ENCODE measurements at regions not wholly inside any gene's neighbourhood (a gene's known extent, or its start where the extent isn't known, plus 50 kb on each side); places are given as distances from the start of the nearest gene placed in this dataset.

DNA sequence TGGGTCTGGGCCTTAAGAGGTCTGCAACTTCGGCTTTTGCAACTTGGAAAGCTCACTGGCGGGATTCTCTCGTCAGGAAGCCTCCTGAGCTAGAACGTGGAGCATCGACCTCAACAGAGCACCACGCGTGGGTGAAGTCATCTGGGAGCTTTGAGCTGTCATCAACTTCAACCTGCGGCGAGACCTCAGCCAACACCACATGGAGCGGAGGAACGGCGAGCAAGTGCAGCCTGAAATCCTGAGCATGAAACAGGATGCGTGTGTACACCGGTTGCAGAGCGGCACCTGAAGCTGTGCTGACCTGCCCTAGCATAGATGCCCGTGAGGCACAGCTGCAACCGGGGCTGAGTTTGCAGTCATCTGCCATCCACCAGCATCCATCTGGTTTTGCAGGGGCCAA lies 295.7 kb upstream of the SHH start:
- no peak for TF ChIP-seq PAX5 (IDR thresholded peaks at IDR 0.05; ENCODE audit: insufficient read depth, low read length, severe bottlenecking)
- no peak for TF ChIP-seq POLR2A (IDR thresholded peaks at IDR 0.05; ENCODE audit: low read depth, low read length)
- no peak for TF ChIP-seq SPI1 (IDR thresholded peaks at IDR 0.05; ENCODE audit: low read depth, low read length)
- TF ChIP-seq POLR2AphosphoS5 (IDR thresholded peaks at IDR 0.05; ENCODE audit: low read depth, low read length) = no peak
- TF ChIP-seq TAF1 (IDR thresholded peaks at IDR 0.05; ENCODE audit: low read depth, low read length) = no peak
- FAIRE-seq = no peak
- DNase-seq (ENCODE audit: insufficient read length, low spot score) = no peak

DNA sequence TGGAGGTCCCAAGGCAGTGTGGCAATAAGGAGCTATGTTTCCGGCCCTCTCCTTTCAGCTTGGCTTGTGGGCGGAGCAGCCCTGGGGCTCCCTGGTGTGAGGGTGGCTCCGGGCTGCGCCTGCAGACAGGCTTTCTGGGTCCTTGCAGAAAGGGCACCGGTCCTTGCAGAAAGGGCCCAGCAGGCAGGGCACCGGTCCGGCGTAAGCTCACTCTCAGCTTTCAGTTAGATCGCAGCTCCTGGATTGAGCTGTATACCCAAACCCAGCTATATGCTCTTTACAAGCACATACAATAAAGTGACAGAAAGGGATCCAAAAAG lies 293.8 kb upstream of the SHH start:
- FAIRE-seq (no peak), DNase-seq (ENCODE audit: insufficient read length, low spot score) (no peak)
- TF ChIP-seq POLR2AphosphoS5 (IDR thresholded peaks at IDR 0.05; ENCODE audit: low read depth, low read length) = no peak
- TF ChIP-seq TAF1 (IDR thresholded peaks at IDR 0.05; ENCODE audit: low read depth, low read length) = no peak
- TF ChIP-seq POU2F2 (IDR thresholded peaks at IDR 0.05; ENCODE audit: low read depth, low read length) = no peak
- no peak for TF ChIP-seq PAX5 (IDR thresholded peaks at IDR 0.05; ENCODE audit: insufficient read depth, low read length, severe bottlenecking)
- TF ChIP-seq SPI1 (IDR thresholded peaks at IDR 0.05; ENCODE audit: low read depth, low read length) = no peak
- TF ChIP-seq POLR2A (IDR thresholded peaks at IDR 0.05; ENCODE audit: low read depth, low read length) = no peak

DNA sequence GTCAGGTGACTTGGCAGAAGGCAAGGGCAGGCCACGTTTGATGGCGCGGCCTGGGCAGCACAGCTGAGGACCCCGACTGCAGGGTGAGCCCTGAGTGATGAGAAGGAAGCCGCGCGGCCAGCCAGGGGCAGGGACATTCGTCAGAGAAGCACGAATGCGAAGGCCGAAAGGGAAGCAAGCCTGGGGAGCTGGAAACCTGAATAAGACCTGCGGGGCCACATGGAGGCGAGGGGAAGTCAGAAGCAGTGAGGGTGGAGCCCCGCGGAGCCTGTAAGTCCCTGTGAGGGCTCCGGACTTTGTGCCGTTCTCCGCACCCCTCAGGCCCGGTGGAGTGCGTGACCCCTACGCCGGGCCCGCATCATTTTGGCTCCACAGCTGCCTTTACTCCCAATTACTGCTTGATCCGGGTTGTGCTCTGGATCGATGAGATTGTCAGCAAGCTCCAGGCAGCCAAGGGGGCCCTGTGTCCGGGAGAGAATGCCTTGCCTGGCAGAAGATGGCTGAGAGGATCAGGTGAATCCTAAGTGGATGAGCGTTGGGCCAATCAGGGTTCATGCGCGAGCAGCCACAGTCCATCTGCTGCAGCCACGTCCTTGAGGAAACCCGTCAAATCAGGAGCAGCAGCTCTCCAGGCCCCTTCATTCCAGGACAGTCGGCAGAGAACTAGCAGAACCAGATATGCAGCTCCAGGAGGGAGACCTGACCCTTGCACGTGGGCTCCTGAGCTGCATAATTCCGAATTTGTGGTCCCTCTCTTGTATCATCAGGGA lies 293.3 kb upstream of the SHH start:
- DNase-seq (ENCODE audit: insufficient read length, low spot score) = no peak
- no peak for FAIRE-seq
- TF ChIP-seq PAX5 (IDR thresholded peaks at IDR 0.05; ENCODE audit: insufficient read depth, low read length, severe bottlenecking) (no peak), TAF1 (IDR thresholded peaks at IDR 0.05; ENCODE audit: low read depth, low read length) (no peak), SPI1 (IDR thresholded peaks at IDR 0.05; ENCODE audit: low read depth, low read length) (no peak), POLR2A (IDR thresholded peaks at IDR 0.05; ENCODE audit: low read depth, low read length) (no peak), POLR2AphosphoS5 (IDR thresholded peaks at IDR 0.05; ENCODE audit: low read depth, low read length) (no peak), POU2F2 (IDR thresholded peaks at IDR 0.05; ENCODE audit: low read depth, low read length) (no peak)

DNA sequence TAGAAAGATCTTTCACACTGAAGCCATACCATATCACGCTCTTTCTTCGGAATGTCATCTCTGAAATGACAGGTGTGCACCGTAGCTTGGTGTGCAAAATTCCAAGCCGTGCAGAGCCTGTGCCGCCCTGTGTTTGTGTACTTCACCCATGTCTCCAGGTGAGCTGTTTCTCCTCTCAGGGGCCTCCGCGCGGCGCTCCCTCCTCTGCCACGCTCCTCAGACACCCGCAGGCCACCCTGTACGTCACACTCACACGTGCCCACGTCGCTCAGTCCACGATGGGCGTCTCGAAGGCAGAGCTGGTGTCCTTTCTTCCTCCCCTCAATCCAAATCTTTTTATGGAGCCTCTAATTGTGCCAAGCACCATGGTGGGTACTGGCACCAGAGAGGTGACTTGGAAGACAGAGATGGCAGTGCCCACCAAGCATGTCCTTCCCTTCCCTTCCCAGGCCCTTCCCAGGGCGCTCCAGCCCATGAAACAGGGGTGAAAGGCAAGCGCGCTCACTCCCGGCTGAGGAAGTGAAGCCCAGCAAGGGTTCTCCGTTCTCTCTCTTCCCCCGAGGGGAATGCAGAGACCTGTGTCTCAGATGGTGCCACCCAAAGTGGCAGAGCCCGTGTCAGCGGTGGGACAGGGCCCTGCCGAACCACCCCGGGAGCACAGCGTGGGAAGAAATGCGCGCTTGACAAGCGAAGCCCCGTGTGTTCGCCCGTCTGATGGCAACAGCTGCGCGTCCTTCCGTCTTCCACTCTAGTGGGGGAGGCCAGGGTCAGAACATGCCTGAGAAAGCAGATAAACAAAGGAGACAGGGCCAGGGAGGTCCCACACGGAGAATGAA lies 292.5 kb upstream of the SHH start:
- FAIRE-seq (no peak), DNase-seq (ENCODE audit: insufficient read length, low spot score) (no peak)
- no peak for TF ChIP-seq TAF1 (IDR thresholded peaks at IDR 0.05; ENCODE audit: low read depth, low read length)
- TF ChIP-seq POLR2A (IDR thresholded peaks at IDR 0.05; ENCODE audit: low read depth, low read length) = no peak
- TF ChIP-seq PAX5 (IDR thresholded peaks at IDR 0.05; ENCODE audit: insufficient read depth, low read length, severe bottlenecking) = no peak

DNA sequence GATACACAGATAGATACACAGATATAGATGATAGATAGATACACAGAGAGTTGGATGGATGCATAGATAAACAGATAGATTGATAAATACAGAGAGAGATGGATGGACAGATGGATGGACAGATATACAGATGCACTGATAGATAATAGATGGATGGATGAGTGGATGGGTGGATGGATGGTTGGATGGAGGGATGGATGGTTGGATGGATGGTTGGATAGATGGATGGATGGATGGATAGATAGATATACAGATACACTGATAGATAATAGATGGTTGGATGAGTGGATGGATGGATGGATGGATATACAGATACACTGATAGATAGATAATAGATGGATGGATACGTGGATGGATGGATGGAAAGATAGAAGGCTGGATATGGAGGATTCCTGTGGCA lies 290.0 kb upstream of the SHH start:
- FAIRE-seq (no peak), DNase-seq (ENCODE audit: insufficient read length, low spot score) (no peak)
- TF ChIP-seq POLR2A (IDR thresholded peaks at IDR 0.05; ENCODE audit: low read depth, low read length) = no peak
- no peak for TF ChIP-seq PAX5 (IDR thresholded peaks at IDR 0.05; ENCODE audit: insufficient read depth, low read length, severe bottlenecking)
- no peak for TF ChIP-seq POLR2AphosphoS5 (IDR thresholded peaks at IDR 0.05; ENCODE audit: low read depth, low read length)
- TF ChIP-seq TAF1 (IDR thresholded peaks at IDR 0.05; ENCODE audit: low read depth, low read length) = no peak
- TF ChIP-seq SPI1 (IDR thresholded peaks at IDR 0.05; ENCODE audit: low read depth, low read length) = no peak
- TF ChIP-seq POU2F2 (IDR thresholded peaks at IDR 0.05; ENCODE audit: low read depth, low read length) = no peak

DNA sequence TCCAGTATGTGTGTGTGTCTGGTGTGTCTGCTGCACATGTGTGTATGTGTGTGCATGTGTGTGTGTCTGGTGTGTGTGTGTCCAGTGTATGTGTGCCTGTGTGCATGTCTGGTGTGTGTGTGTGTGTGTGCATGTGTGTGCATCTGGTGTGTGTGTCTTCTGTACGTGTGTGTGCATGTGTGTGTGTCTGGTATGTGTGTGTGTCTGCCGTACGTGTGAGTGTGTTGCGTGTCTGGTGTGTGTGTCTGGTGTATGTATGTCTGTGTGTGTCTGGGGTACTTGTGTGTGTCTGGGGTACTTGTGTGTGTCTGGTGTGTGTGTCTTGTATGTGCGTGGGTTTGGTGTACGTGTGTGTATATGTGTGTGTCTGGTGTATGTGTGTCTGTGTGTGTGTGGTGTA lies 289.1 kb upstream of the SHH start:
- peak; percentile 74 for FAIRE-seq

DNA sequence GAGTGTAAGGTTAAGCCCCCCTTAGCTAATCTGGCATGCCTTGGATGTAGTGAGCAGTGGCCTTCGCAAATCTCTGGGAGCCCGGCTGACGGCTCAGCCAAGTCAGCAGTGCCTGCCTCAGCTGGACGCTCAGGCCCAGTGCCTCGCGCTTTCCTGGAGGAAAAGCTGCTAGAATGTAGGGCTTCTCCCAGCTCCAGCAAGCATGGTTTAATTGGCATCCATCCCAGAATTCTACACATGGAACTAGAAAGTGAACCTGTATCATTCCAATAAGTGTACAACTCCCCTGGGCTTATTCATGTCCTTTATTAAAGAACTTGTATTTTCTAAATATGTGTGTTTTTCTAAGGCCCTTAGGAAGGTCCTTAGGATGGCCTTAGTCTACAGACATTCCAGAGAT lies 287.8 kb upstream of the SHH start:
- FAIRE-seq = no peak
- DNase-seq (ENCODE audit: insufficient read length, low spot score) = no peak
- TF ChIP-seq POLR2AphosphoS5 (IDR thresholded peaks at IDR 0.05; ENCODE audit: low read depth, low read length) = no peak
- TF ChIP-seq SPI1 (IDR thresholded peaks at IDR 0.05; ENCODE audit: low read depth, low read length) = no peak
- TF ChIP-seq POU2F2 (IDR thresholded peaks at IDR 0.05; ENCODE audit: low read depth, low read length) = no peak
- no peak for TF ChIP-seq PAX5 (IDR thresholded peaks at IDR 0.05; ENCODE audit: insufficient read depth, low read length, severe bottlenecking)
- TF ChIP-seq POLR2A (IDR thresholded peaks at IDR 0.05; ENCODE audit: low read depth, low read length) = no peak
- TF ChIP-seq TAF1 (IDR thresholded peaks at IDR 0.05; ENCODE audit: low read depth, low read length) = no peak

More for the DNA sequence above, 289.1 kb upstream of the SHH start:
- TF ChIP-seq POLR2A (IDR thresholded peaks at IDR 0.05; ENCODE audit: low read depth, low read length) (no peak), POU2F2 (IDR thresholded peaks at IDR 0.05; ENCODE audit: low read depth, low read length) (no peak), SPI1 (IDR thresholded peaks at IDR 0.05; ENCODE audit: low read depth, low read length) (no peak), POLR2AphosphoS5 (IDR thresholded peaks at IDR 0.05; ENCODE audit: low read depth, low read length) (no peak), TAF1 (IDR thresholded peaks at IDR 0.05; ENCODE audit: low read depth, low read length) (no peak), PAX5 (IDR thresholded peaks at IDR 0.05; ENCODE audit: insufficient read depth, low read length, severe bottlenecking) (no peak)
- DNase-seq (ENCODE audit: insufficient read length, low spot score) = no peak

DNA sequence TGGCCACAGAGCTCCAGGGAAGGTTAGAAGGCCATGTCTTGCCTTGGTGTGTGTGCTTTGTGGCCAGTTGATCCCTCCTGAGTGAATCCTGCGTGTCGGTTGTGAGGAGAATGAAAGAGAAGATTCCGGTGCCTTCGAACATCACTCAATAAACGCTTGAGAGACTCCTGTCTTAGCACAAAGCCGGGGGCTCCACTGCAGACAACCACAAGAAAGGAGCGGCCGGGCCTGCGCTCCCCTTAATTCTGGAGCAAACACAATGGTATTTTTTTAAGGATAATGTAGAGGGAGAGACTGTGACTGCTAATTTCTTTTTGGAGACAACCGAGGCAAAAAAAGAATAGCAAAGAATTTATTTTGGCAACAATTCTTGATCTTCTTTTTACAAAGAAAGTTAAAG lies 286.8 kb upstream of the SHH start:
- no peak for TF ChIP-seq TAF1 (IDR thresholded peaks at IDR 0.05; ENCODE audit: low read depth, low read length)
- no peak for TF ChIP-seq PAX5 (IDR thresholded peaks at IDR 0.05; ENCODE audit: insufficient read depth, low read length, severe bottlenecking)
- no peak for TF ChIP-seq POU2F2 (IDR thresholded peaks at IDR 0.05; ENCODE audit: low read depth, low read length)
- TF ChIP-seq POLR2AphosphoS5 (IDR thresholded peaks at IDR 0.05; ENCODE audit: low read depth, low read length) = no peak
- TF ChIP-seq POLR2A (IDR thresholded peaks at IDR 0.05; ENCODE audit: low read depth, low read length) = no peak
- no peak for TF ChIP-seq SPI1 (IDR thresholded peaks at IDR 0.05; ENCODE audit: low read depth, low read length)
- FAIRE-seq (no peak), DNase-seq (ENCODE audit: insufficient read length, low spot score) (no peak)

DNA sequence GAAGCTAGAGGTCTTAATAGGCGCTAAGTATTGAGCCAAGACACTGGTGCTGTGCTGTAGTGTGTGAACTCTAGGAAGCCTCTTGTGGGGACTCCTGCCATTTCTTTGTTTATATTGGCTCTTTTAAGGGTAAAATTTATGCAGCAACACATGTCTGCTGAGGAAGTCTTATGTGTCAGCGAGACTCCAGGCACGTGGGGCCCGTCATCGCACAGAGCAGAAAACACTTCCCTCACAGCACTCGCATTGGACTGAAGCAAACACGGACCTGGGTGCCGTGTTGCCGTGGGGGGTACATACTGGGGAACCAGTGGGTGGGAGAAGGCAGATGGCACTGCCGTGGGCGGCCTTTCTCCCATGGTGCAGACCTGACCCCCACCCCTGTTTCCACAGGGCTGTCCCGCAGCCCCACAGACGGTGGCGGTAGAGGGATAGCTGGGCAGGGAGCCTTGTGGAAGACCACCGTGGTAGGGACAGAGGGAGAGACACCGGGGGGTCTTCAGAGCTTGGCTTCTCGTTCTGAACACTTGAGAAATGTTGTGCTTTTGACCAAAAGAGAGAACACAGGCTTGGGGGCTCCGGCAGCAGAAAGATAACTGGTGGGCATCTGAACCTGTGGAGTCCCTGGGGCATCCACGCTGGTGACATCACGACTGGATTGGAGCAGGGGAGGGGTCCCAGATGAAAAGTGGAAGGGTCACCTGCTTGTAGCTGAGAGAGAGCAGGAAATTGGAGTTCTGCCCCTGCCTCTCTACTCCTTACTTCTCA lies 284.7 kb upstream of the SHH start:
- FAIRE-seq = no peak
- no peak for DNase-seq (ENCODE audit: insufficient read length, low spot score)
- TF ChIP-seq TAF1 (IDR thresholded peaks at IDR 0.05; ENCODE audit: low read depth, low read length) (no peak), PAX5 (IDR thresholded peaks at IDR 0.05; ENCODE audit: insufficient read depth, low read length, severe bottlenecking) (no peak), POLR2A (IDR thresholded peaks at IDR 0.05; ENCODE audit: low read depth, low read length) (no peak), SPI1 (IDR thresholded peaks at IDR 0.05; ENCODE audit: low read depth, low read length) (no peak), POU2F2 (IDR thresholded peaks at IDR 0.05; ENCODE audit: low read depth, low read length) (no peak), POLR2AphosphoS5 (IDR thresholded peaks at IDR 0.05; ENCODE audit: low read depth, low read length) (no peak)
